GM18858 (cell line): ENCODE measurements at regions not wholly inside any gene's neighbourhood (a gene's known extent, or its start where the extent isn't known, plus 50 kb on each side); places are given as distances from the start of the nearest gene placed in this dataset.
"Not testable (repeated sequence)": the region's sequence is repeated elsewhere in the genome, so short reads cannot be mapped to it uniquely, and the experiment has no call there.

Source experiments
- ATAC-seq: cut with Tn5 transposase; IDR thresholded peaks from one replicate; pipeline ENCODE4 v1.9.1; 2021; ENCODE audit not compliant: unreplicated experiment

DNA sequence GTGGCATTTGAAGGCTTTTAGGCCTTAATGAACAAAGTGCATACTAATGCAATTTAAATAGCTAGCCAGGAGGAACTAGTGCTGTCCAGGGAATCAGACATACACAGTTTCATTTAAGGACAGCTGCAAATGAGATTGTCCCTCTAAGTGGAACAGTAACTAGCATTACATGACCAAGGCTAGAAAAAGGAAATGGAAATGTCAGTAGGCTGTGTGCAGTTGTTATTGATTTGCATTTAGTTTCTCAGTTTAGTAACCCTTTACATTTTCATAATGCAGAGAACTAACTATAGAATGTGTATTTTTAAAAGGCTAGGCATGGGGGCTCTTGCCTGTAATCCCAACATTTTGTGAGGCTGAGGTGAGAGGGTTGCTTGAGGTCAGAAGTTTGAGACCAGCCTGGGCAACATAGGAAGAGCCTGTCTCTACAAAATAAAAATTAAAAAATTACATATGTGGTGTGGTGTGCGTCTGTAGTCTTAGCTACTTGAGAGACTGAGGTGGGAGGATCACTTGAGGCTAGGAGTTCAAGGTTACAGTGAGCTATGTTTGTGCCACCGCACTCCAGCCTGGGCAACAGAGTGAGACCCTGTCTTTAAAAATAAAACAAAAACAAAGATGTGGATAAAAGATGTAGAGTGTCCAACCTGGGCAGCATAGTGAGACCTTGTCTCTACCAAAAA is 468.0 kb downstream of the UTRN start:
- ATAC-seq, result peak; percentile 91

DNA sequence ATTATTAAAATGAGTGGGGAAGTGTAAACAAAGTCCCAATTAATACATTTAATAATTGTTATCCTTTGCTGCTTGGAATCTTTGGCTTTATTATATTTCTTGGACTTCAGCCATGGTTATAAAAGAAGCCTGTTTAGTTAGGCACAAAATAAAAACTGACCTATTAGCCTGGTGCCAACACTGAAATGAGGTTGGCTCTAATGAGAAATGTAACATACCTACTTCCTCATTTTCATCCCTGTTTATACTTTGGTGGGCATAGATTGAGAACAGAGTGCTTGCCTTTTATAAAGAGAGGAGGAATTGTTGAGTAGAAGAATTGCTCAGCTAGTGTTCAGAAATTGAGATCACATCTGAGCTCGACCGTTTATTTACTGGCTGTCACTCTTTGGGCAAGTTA is 471.3 kb downstream of the UTRN start:
- ATAC-seq, result no peak

GRCh38 chr6:144757299-144757698 is 472.2 kb downstream of the UTRN start:
- ATAC-seq, result no peak

DNA sequence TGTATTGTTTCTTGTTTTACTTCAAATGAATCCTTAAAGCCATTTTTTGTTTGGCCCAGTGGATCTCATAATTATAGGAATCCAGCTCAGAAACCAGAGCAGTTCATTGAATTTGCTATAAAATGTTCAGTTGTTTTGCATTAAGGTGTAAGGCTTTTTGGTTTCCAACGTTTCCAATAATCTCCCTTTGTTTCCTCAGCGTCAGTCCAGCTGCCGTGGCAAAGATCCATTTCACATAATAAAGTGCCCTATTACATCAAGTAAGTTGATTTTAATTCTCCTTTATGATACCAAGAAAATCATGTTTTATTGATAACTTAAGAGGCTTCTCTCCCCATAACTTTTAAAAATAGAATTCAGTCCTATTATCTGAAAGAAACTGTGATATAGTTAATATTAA is 472.6 kb downstream of the UTRN start:
- no peak for ATAC-seq

- no peak for ATAC-seq
Measured at GRCh38 chr6:144758602-144759001, 473.5 kb downstream of the UTRN start.

DNA sequence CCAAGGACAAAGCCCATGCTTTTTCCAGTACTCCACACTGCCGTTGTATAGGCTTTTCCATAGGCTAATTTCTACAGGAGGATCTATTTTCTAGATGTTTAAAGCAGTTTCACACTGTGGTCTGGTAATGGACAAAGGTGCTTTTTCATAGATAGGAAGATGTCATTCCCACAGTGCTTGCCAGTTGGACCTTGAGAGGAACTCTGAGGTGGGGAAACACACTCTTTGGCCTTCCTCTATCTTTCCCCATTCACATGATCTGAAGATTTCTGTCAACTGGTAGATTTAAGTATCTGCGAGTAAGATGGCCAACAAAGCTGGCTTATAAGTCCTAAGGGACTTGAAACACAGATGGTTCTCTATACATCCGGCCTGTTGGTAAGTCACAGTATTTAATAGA is 477.3 kb downstream of the UTRN start:
- no peak for ATAC-seq

DNA sequence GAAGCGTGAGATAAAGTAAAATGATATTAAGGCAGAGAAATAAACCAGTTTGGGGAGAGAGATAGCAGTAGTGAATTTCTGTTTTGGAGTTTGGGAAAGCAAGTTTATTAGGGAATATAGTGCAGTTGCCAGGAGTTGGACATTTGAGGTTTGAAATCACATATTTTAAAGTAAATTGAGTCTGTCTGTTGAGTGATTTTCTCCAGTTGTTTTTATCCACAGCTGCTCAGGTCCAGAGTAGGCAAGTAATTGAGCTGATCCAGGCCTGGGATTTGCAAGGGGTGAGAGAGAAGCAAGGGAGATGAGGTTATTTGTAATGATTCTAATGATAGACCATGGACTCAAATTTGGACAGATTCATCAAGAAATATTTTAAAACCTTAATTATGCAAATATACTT is 481.9 kb downstream of the UTRN start:
- ATAC-seq, result no peak

DNA sequence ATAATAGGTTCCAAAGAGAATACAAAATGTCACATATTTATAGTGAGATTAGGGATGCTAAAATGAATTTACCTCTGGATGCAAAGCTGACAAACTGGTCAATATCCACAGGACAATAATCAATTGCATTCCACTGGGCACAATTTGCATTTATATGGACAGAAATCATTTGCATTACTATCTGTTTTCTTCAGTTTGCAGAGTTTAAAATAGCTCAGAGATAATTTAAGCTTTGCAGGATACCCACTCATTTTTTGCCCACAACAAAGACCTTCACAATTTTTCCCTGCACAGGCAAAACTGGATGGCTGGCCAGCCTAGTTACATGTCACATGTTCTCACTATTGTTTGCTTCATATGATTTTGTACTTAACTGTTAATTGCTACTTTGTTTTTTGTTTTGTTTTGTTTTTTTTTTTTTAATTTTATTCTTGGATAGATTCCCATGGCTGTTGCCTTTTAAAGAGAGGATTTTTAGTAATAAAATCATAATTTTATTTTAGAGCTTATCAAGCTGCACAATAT is 483.5 kb downstream of the UTRN start:
- ATAC-seq, result no peak

- ATAC-seq, result no peak
Measured at GRCh38 chr6:144769142-144769541, 484.0 kb downstream of the UTRN start.

DNA sequence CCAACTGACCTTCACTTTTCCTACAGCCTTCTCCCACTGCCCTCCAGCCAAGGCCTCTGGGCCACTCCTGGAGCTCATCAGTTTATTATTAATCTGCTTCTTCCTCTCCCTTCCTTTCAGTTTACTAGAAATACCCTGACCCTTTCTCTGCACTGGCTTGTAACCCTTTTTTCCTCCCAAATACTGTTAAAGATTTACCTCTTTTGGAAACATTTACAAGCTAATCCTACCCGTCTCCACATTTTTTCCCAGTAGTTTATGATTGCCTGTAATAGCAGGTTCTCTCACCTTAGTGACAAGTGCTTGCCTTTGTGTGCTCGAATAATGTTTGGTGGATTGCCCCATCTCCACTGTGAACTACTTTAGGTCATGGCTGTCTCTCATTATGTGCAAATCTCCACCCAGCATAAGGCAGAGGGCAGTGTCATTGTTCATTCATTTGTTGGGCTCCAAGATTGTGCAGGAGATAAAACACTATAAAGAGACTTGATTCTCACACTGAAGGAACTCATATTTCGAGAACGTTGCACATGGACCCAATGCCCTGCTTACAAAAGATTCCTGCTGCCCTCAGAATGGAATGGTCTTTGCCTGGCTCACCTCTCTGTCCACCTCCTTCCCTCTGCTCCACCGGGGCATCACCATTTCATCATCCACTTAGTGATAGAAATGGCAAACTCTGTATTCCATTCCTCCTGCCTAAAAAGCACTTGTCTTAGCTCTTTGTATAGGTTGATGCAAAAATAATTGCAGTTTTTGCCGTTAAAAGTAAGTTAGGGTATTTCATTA is 491.1 kb downstream of the UTRN start:
- ATAC-seq, result no peak

DNA sequence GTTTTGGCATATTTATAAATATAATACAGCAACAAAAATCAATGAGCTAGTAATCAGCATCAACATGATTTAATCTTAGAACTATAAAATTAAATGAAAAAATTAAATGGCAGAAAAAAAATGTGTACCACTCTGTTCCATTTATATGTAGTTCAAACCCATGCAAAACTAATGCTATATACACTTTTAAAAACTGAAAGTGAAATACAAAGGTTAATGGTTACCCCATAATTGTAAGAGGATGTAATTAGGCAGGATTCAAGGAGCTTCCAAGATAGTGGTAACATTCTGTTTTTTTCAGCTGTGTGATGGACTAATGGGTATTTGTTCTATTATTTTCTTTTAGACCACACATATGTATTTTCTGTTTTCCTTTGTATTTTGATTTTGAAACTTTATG is 492.1 kb downstream of the UTRN start:
- ATAC-seq, result no peak

DNA sequence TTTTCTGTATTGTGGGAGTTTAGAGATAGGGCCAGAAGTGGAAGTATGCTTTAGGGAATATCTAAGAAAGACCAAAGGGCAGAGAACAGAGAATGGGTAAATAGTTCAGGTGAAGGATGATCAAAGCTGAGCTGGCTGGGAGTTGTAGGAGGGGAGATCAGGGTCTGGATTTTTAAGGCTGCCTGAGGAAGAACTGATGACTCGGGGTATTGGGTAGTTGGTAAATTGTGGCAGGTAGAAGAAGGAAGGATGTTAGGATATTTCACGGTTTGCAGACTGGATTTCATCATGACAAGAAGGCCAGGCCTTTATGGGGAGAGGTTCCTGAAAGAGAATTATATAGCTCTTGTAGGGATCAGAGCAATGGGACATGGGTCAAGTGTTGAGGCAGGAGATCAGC is 492.9 kb downstream of the UTRN start:
- ATAC-seq, result no peak

DNA sequence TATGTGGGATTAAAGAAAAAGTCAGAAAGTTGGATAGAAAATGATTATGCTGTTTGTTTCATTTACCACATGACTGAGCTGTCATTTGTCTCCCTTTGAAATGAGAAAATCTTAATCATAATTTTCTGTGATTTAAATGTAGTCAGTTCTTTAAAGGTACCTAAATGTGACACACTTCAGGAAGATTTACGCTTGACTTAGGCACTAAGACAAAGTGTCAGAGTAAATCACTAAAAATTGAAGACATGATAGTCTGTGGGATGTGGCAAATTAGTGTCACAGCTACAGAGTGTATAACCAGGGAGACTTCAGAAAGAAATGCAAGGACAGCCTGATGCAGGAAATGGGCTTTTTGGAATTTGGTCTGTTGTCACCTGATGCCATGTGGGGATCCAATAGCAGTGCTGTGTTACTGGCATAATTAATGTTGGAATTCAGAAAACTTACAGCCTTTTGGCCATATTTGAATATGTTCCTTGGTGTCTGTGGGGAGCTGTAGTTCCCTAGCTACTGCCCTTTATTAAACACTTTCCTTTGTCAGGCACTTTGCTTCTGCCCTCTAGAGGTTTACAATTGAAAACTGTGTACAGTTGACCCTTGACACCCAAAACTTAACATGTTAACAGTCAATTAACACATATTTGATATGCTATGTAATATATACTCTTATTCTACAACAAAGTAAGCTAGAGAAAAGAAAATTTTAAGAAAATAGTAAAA is 493.8 kb downstream of the UTRN start:
- ATAC-seq, result no peak

DNA sequence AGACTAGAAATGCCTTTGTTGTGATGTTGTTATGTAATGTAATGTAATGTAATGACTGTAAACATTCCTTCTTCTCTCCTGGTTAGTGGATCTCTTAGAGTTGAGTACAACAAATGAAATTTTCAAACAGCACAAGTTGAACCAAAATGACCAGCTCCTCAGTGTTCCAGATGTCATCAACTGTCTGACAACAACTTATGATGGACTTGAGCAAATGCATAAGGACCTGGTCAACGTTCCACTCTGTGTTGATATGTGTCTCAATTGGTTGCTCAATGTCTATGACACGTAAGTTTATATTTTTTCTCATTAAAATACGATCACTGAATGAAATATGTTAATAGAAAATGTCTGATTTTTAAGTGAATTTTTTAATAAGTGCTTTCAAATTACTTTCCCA is 496.7 kb downstream of the UTRN start:
- ATAC-seq, result no peak

GRCh38 chr6:144782634-144783033 is 497.5 kb downstream of the UTRN start:
- no peak for ATAC-seq

- no peak for ATAC-seq
Measured at GRCh38 chr6:144785056-144785455, 499.9 kb downstream of the UTRN start.

DNA sequence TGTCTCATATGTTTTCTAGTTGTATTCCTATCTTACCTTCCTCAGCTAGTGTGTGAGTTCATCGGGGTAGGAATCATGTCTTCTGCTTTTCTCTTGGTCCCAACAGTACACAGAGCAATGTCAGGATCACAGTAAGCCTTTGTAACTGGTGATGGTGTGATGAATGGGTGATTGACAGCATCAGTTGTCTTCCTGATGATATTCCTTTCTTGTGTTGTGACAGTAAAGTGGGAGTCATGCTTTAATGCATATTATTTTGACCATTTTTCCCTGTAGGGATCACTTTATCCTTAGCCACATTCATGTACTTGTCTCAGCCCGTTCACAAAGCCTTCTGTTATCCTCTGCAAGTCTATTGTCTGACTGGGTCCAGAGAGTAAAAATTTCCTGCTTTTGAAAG is 501.7 kb downstream of the UTRN start:
- no peak for ATAC-seq

- ATAC-seq, result no peak
Measured at GRCh38 chr6:144793744-144794143, 508.6 kb downstream of the UTRN start.

GRCh38 chr6:144795022-144795421 is 509.9 kb downstream of the UTRN start:
- not testable (repeated sequence) for ATAC-seq

GRCh38 chr6:144796070-144796469 is 510.9 kb downstream of the UTRN start:
- no peak for ATAC-seq

DNA sequence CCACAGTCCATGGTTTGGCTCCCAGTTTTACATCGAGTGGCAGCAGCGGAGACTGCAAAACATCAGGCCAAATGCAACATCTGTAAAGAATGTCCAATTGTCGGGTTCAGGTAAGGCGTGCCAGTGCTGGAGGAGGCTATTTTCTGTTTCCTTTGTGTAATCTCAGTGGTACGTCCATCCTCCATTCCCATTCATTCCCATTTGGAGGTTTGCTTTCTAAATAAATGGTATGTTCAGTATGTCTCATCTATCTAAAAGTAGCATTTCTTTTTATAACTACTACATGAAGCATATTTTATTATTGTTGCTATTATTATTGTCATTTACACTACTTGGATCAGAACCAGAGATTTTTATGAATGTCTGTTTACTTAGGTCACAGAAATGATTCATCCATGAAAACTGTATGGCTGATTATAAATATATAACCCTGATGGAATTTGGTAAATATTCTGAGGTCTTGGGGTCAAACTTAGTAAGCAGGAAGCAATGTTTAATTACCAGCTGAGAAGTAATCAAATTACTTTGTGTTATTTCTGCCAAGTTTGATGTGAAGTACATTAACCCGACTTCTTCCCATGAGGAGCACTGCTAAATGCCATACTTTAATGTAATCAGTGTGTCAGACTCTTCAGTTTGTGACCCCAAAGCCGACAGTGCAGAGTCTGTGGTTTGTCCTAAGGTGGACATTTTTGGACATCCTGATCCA is 512.9 kb downstream of the UTRN start:
- no peak for ATAC-seq
